HG03066 (cell line): ENCODE measurements at regions not wholly inside any gene's neighbourhood (a gene's known extent, or its start where the extent isn't known, plus 50 kb on each side); places are given as distances from the start of the nearest gene placed in this dataset.

ENCODE experiments used
- ATAC-seq: cut with Tn5 transposase; IDR thresholded peaks from one replicate; pipeline ENCODE4 v1.9.1; 2021; ENCODE audit warnings: low read depth; ENCODE audit not compliant: unreplicated experiment

DNA sequence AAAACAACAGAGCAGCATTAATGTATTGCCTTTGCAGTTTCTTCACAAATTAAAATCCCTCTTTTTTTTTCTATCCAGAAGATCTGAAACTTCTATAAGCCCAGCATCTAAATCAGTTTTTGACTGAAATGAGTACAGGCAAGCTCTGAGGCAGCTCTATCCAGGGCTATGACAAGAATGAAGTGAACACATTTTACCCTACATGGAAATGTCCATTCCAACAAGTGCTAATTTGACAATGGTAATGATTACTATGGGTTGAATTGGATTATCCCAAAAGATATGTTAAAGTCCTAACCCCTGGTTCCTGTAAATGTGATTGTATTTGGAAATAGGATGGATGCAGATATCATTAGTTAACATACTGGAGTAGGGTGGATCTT, 115.7 kb downstream of the RPL22L1 start:
- no peak for ATAC-seq

DNA sequence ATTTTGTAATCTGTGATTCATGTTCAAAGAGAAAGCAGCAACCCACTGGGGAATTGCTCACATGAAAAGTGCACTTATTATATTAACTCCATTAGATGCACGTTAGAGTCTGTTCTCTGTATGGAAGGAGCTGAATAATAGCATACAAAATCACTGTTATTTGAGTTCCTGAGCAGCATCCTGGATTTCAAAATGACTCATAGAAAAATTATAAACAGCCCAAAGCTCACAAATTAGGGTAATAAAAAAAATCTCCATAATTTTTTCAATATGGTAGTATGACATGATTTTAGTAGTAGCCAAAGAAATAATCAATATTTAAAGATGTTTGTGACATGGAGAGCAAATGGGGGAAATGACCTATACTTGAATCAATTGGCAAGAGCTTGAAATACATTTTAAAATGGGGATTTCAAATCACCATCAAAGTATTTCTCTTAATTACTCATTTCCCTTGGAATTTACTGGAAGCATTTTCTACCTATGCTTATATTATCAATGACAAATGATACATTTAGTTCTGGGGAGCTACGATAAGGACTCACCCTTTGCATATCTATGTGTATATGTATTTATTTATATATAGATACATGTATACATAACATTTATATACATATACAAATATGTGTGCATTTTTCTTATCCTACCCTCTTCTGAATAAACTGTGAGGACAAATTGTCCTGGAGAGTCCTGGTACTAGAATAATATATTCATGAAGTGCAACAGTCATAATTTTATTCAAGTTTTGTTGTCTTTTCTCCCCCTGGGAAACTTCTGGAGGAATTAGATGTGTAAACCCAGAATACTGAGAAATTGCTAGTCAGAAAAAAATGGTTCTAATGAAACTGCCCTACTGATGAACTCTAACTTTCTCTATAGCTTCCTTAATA, 116.3 kb downstream of the RPL22L1 start:
- ATAC-seq: no peak

DNA sequence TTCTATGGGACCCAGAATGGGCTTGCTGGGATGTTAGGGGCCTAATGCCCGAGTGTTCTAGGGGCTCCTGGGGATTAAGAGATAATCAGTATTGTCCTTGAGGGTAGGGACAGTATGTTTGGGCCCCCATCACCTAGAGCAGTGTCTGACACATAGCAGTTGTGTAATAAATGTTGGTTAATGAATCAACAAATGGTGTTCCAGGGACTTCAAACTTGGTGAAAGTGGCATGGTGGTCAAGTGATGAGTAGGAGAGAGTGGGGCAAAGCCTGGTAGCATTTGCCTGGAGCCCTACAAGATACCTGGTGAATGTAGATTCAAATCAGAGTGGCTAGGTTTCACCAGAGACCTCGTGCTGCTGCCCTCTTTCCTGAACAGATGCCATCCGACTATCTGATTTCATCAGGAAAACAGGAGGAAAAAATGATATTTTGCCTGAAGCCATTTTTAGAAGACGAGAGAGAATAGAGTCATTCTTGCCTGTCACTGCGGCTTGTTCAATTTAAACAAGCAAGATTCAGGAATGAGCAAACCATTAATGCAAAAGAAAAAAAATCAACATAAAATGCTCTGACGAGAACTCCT, 117.3 kb downstream of the RPL22L1 start:
- no peak for ATAC-seq

DNA sequence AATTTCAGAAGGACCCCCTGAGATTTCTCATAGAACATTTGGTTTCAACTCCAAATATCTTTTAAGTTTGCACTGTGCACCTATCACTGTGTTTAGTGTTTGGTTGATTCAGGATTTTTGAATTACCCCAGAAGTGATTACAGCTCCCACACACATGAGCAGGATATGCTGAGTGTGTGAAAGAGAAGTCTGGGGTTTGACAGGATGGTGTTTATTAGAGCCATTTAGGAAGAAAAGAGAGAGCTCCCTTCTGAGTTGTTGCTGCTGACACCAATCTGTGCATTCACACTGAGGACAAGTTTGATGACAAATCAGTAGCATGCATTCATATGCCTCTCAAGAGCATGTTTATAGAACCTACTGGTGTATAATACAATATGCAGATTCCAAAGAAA, 118.1 kb downstream of the RPL22L1 start:
- no peak for ATAC-seq

DNA sequence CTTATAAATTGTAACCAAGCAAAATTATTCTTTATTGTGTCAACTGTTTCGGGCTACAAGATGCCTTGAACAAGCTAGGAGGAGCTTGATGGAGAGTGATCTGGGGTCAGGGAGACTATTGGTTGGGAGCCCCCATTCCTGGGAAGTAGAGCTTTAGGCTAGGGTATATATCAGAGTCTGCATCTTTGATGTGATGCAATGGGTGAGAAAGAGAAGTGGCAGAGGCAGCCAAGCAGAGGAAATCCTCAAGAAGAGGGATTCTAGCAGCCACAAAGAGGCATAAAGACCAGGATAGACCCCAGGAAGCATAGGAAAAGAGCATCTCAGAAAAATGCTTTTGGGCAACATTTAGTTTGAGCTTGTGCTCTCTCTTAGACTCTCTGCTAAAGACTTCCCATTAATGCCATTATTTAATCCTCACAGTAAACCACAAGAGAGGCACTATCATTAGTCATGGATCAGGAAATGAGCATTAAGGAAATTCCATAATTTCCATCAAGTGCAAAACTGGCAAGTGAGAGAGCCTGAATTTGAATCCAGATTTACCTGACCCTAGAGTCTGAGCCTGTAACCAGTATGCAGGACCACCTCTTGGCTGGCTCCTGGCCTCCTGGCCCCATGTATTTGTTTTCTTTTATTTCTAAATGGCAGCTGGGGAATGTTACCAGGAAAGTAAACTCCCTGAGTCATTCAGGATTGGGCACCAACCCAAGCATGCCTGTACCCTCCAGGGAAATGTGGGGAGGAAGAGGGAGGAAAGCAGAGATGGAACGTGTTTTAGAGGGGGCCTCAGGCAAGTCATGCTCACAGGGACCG, 118.7 kb downstream of the RPL22L1 start:
- no peak for ATAC-seq

DNA sequence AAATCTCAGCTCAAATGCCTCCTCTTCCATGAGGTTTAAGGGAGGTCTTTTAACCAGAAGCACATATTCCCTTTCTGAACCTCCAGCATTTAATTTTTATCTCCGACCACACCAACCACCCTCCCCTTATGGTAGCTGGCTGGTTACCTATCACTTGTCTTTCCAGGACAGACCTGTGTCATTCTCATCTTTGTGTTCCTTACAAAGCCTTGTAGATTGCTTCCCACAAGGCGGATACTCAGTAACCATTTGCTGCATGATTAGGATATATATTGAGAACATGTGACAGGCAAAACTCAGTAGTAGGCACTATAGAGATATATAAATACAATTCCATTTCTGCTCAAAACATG, 119.5 kb downstream of the RPL22L1 start:
- ATAC-seq: no peak

DNA sequence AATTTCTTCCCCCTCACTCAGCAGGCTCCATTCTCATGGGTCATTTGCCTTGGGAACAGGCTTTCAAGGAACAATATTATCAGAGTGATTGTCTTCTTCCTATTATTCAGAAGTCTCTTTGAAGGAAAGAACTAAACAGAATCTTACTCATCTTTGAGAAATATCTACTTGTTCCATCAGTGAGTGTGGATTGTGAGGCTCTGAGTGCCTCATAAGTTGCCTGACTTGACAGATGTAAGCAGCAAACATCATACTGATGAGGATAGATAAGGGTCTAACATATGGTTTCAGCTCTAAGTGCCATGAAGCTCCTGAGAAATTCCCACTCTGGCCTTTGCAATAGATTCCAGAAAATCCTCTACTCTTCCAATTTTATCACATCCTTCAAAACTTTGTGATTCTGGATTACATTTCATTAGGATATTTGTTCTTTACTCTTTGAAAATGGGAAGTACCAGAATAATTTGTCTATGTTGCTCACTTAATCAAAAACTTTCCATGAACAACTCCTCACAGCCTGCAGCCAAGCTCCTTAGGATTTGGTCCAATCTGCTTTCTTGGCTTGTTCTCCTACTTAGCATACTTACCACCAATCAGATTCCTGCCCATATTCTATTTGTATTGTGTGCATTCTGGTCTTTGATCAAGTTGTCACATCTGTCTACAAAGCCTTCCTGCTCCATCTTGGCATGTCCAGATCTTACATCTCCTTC, 120.1 kb downstream of the RPL22L1 start:
- ATAC-seq: no peak

DNA sequence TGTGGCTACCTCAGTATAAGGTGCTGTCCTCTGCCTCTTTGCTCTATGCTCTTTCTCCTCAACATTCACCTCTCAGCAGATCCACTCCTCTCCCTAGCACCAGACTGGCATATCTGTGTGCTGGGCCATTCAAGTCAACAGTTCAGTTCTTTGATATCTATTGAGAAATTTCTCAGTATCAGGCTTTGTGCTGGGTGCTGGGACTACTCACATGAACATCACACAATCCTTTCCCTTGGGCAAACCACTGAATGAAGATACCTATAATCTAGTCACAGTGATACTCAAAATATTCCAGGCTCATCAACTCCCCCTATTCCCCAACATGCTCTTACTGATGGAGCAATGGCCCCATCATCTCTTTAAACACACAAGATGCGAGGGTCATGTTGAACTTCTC, 120.8 kb downstream of the RPL22L1 start:
- no peak for ATAC-seq

DNA sequence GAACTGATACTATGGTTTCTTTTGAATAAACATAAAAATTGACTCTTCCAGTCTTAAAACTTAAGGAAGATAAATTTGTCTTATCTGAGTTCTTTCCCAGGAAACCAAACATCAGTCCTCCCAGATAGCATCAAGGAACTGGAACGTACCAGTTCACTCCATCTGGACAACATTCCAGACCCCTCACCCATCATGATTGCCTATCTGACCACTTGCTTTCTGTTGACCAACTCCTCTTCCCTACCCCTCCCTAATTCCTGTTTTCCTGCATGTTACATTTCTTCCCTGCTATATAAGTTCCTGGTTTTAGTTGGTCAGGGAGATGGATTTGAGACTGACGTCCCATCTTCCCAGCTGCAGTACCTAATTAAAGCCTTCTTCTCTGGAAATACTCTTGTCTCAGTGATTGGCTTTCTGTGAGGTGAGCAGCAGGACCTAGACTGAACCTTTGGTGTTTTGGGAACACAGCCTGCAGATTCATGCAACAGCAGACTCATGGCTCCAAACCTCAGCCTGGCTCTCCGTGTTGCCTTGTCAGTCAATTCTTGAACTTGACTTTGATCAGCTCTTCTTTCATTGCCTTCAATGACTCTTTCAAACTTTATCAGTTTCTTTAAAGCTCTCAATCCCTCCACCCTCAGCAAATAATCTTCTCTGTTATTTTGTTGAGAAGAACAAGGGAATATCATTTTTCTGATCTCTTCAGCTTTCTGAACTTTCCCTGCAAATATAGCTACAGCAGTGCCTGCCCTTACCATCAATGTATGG, 123.6 kb downstream of the RPL22L1 start:
- no peak for ATAC-seq

DNA sequence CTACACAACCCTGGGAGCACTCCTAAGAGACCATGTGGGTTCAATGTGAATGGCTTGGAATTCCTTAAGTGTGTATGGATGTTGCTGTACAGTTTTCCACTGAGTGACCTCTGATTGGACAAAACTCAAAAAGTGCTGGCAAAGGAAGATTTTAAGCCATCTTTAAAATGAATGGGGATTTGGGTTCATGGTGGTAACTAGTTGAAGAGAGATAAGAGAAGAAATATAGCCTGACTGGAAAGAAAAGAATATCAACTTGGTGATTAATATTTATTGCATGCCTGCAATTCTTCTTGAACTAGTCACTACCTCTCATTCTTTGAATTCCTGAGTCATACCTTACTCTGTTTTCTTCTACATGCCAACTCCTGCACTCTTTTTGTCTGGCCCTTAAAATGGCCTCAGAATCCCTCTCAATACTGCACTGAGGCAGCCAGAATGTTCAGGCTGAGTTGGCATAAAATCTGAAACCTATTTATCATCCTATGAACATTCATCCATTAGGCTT, 124.7 kb downstream of the RPL22L1 start:
- no peak for ATAC-seq

DNA sequence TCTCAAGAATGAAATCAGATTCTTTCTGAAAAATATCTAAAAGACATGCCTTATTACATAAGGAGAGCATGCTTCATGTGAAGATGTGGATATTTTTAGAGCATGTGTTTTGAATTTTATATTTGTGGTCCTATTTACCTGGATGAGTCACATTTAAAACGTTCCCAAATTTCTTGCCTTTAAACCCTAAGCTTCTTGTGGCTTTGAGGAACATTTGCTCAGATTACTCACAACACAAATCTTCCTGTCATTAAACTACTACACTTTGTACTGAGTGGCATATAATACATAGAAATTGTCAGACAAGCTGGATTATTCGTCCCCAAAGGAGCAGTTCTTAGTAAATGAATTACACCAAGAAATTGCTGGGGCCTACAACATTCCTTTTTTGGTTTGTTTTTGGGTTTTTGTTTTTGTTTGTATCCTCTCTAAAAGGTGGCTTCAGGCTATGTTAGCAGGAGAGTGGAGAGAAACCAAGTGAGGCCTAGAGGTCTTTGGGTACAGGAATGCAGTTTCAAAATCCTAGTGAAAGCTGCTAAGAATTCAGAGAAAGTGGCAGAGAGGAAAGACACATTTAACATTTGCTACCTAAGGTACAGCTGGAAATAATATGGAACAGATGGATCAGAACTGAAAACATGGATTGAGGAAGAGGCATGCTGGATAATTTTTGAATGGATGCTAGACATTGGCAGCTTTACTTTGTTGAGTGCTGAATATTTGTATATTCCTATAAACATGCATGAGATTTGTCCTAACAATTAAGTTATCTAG, 128.1 kb downstream of the RPL22L1 start:
- no peak for ATAC-seq

DNA sequence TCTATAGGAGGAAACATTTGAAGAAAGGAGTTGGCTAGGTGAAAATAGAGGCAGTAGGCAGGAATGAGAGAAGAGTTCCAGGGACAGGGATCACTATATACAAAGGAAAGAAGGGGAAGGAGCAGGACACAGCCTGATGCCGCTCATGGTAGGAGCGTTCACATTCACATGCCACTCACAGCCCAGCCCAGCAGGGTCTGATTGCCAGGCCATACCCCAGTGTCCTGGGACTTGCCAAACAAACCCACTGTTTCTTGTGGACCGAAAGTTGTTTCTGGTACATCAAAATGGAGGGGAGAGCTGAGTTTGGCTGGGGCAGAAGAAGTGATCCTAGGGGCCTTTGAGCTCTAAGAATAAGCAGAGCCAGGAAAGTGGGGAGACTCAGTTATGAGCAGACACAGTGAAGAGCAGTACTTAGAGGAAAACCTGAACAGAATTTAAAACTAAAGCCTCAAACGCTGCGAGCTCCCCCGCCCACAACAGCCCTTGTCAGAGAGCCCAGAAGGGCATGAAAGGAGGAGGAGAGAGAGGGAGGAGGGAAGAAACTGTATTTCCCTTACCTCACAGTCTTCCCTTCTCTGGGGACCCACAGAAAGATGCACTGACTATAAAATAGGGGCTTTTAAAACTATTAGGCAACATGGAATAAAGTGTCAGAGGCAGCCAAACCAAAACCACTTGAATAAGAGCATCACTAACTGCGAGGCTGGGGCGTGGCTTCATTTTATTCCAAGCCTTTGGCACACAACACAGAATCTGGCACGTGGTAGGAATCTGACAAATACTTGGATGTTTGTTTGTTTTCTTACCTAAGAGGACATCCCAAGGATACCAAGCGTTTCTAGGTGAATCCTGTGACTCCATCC, 129.0 kb downstream of the RPL22L1 start:
- ATAC-seq: no peak

DNA sequence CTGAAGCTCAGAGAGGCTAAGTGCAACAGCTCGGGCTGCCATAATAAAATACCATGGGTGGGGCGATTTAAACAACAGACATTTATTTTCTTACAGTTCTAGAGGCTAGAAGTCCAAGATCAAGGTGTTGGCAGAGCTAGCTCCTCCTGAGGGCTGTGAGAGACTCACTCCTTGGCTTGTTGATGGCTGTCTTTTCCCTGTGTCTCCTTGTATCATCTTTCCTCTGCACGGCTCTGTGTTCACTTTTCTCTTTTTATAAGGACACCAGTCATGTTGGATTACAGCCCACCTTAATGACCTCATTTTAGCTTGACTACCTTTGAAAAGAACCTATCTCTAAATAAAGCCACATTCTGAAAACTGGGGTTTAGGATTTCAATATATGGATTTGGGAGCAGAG, 129.7 kb downstream of the RPL22L1 start:
- ATAC-seq: no peak

DNA sequence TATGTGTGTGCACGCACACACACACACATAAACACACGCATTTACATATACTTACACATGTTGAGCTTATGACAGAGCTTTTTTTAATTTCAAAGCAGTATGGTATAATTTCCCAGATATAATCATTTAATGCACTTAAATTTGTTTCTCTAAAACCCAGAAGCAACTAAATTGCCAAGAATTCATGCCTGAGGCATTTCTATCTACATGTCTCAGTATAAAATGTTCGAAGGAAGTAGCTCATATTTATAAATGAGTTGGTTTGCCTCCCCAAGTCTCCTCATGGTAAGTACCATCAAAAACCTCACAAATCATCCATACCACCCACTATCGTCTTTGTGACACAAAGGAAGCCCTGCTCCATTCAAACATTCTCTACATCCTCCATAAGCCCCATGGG, 130.6 kb downstream of the RPL22L1 start:
- ATAC-seq: no peak

DNA sequence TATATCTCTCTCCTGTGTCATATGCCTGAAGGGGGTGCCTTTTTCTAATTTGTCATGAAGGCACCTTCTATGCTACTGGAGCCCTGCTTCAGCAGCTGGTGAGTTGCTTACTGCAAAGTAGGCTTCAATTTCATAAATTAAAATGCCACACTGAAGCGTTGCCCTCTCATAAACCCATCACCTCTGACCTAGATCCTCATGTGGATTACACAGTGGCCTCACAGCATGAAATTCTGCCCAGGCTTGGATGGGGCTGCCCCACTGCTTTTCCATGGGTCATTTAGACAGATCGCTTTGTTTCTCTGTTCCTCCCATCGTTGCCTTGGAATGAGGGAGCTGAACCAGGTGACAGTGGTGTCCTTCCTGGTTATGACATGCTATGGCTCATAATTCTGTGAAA, 131.2 kb downstream of the RPL22L1 start:
- no peak for ATAC-seq

DNA sequence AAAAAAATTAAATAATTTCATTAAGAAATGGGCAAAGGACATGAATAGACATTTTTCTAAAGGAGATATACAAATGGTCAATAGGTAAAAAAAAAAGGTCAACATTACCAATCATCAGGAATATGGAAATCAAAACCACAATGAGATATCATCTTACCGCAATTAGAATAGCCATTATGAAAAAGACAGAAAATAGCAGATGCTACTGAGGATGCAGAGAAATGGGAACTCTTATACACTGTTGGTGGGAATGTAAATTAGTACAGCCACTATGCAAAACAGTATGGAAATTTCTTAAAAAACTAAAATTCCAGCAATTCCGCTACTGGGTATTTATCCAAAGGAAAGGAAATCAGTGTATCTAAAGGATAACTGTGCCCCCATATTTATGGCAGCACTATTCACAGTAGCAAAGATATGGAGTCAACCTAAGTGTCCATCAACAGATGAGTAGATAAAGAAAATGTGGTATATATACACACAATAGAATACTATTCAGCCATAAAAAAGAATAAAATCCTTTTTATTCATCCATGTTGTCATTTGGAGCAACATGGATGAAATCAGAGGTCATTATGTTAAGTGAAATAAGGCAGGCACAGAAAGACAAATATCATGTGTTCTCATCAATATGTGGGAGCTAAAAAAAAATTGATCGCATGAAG, 132.4 kb downstream of the RPL22L1 start:
- no peak for ATAC-seq

DNA sequence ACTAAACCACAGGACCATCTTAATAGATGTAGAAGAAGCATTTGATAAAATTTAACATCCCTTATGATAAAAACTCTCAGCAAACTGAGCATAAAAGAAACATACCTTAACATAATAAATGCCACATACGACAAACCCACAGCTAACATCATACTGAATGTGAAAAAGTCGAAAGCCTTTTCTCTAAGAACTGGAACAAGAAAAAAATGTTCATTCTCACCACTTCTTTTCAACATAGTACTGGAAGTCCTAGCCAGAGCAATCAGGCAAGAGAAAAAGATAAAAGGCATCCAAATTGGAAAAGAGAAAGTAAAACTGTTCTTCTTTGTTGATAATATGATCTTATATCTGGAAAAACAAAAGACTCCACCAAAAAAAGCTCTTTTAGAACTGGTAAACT, 134.2 kb downstream of the RPL22L1 start:
- ATAC-seq: no peak

DNA sequence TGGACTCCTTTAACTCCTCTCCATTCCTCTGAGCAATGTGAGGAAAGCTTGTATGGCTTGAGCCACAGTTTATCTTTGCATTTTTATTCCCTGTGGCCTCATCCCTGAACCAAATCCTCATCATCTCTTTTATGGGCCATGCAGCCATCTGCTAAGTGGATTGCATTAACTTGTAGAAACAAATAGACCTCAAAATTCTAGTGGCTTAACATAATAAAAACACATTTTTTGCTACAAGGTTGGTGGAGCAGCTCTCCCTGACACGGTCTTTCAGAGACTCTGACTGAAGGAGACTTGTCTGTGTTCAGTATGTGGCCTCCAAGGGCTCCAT, 135.3 kb downstream of the RPL22L1 start:
- ATAC-seq: no peak
